ENCODE measurements at regions not wholly inside any gene's neighbourhood (a gene's known extent, or its start where the extent isn't known, plus 50 kb on each side); places are given as distances from the start of the nearest gene placed in this dataset.

GRCh38 chr5:142211918-142212317, 103.3 kb downstream of the NDFIP1 start:
- Histone ChIP-seq H3K4me2 (no peak overlapping the region), H3F3A (replicated peaks; ENCODE audit: insufficient read depth) (peaks cover 8% of the 10 kb centered on the region), H3K27ac (ENCODE audit: low read depth in 2 of 2, low read length in 1 of 2) (no peak overlapping the region), H3K9ac (no peak overlapping the region), H3K4me1 (ENCODE audit: control insufficient read depth in 1 of 2, insufficient read depth in 2 of 2, low read depth in 1 of 2, low read length in 1 of 2) (peaks cover 0 to 6% of the 10 kb centered on the region in 2 experiments; a peak in 3 of 4 replicates), H3K79me2 (ENCODE audit: insufficient read depth) (no peaks in the 10 kb centered on the region), H3K9me3 (no peaks in the 10 kb centered on the region), H3K27me3 (ENCODE audit: insufficient read depth) (no peaks in the 10 kb centered on the region), H2AFZ (ENCODE audit: low read depth) (no peak overlapping the region), H3K36me3 (replicated peaks in 1 of 2; ENCODE audit: control insufficient read depth in 1 of 2, insufficient read depth in 2 of 2, low read length in 1 of 2) (no peaks in the 10 kb centered on the region), H3K4me3 (ENCODE audit: low read depth in 2 of 2, low read length in 1 of 2) (no peak overlapping the region), H4K20me1 (ENCODE audit: insufficient read depth) (peaks cover 3% of the 10 kb centered on the region; the same call in 1 of the 2 replicates), H3K9me2 (no peaks in the 10 kb centered on the region)
- 88% methylated on average over 3 of the region's 3 CpGs for WGBS (ENCODE audit: low lambda C conversion rate)
- POLR2A ChIA-PET = no interaction called here
- CTCF ChIA-PET = interaction anchor here (1.8 kb wide), 1 partner anchor 9 kb away, joined by 6 read pairs; no protein-coding TSS in a partner anchor
- TF ChIP-seq USF2 (IDR thresholded peaks at IDR 0.05; ENCODE audit: borderline replicate concordance, low read depth, low read length) = no peak
- TF ChIP-seq USF1 (IDR thresholded peaks at IDR 0.05; ENCODE audit: borderline replicate concordance, low read depth) = no peak
- no peak for TF ChIP-seq TEAD4 (IDR thresholded peaks at IDR 0.05; ENCODE audit: borderline replicate concordance, insufficient read depth)
- no peak for TF ChIP-seq MAX (IDR thresholded peaks at IDR 0.05; ENCODE audit: low read depth)
- no peak for TF ChIP-seq IRF3 (IDR thresholded peaks at IDR 0.05; ENCODE audit: low read depth, low read length)
- TF ChIP-seq MEF2A (IDR thresholded peaks at IDR 0.05; ENCODE audit: borderline replicate concordance, low read depth) = no peak
- no peak for TF ChIP-seq JUND (IDR thresholded peaks at IDR 0.05)
- DNase-seq = no peak

GRCh38 chr5:142210864-142211412, 102.4 kb downstream of the NDFIP1 start:
- Histone ChIP-seq H3K79me2 (ENCODE audit: insufficient read depth) (no peaks in the 10 kb centered on the region), H3K4me1 (ENCODE audit: control insufficient read depth in 1 of 2, insufficient read depth in 2 of 2, low read depth in 1 of 2, low read length in 1 of 2) (no peaks in the 10 kb centered on the region; a peak in 1 of 4 replicates), H3K9ac (no peak overlapping the region), H3K27me3 (ENCODE audit: insufficient read depth) (no peaks in the 10 kb centered on the region), H3K9me3 (no peaks in the 10 kb centered on the region), H3K9me2 (no peaks in the 10 kb centered on the region), H2AFZ (ENCODE audit: low read depth) (no peak overlapping the region), H3K36me3 (replicated peaks in 1 of 2; ENCODE audit: control insufficient read depth in 1 of 2, insufficient read depth in 2 of 2, low read length in 1 of 2) (no peaks in the 10 kb centered on the region), H3K4me3 (ENCODE audit: low read depth in 2 of 2, low read length in 1 of 2) (no peak overlapping the region), H3F3A (replicated peaks; ENCODE audit: insufficient read depth) (no peaks in the 10 kb centered on the region), H3K27ac (ENCODE audit: low read depth in 2 of 2, low read length in 1 of 2) (no peak overlapping the region), H3K4me2 (no peak overlapping the region), H4K20me1 (ENCODE audit: insufficient read depth) (no peaks in the 10 kb centered on the region; the same call in 1 of the 2 replicates)
- DNase-seq = no peak
- ChIA-PET CTCF (interaction anchor here (1.0 to 1.8 kb wide), 4 partner anchors 10 to 444 kb away, joined by 3 to 6 read pairs (median 4); no protein-coding TSS in a partner anchor), POLR2A (no interaction called here)
- TF ChIP-seq RCOR1 (IDR thresholded peaks at IDR 0.05; ENCODE audit: low read length) (no peak), PBX3 (IDR thresholded peaks at IDR 0.05) (no peak), CTCF (IDR thresholded peaks at IDR 0.05) (no peak), RFX5 (IDR thresholded peaks at IDR 0.05; ENCODE audit: low read length) (no peak), USF1 (IDR thresholded peaks at IDR 0.05; ENCODE audit: borderline replicate concordance, low read depth) (no peak), RAD21 (IDR thresholded peaks at IDR 0.05; ENCODE audit: low read length) (no peak), ZBTB33 (IDR thresholded peaks at IDR 0.05; ENCODE audit: borderline replicate concordance, low read depth) (no peak), TAF1 (IDR thresholded peaks at IDR 0.05; ENCODE audit: borderline replicate concordance, low read depth, low read length) (no peak), SIN3A (IDR thresholded peaks at IDR 0.05; ENCODE audit: borderline replicate concordance, low read depth, low read length) (no peak)
- 86% methylated on average over 6 of the region's 11 CpGs for WGBS (ENCODE audit: low lambda C conversion rate)

All from SK-N-SH (cell line).